HEK293T (cell line): ENCODE measurements at regions not wholly inside any gene's neighbourhood (a gene's known extent, or its start where the extent isn't known, plus 50 kb on each side); places are given as distances from the start of the nearest gene placed in this dataset.

Source experiments
- NFRKB ChIP-seq: fragments of 450-650 bp; IDR thresholded peaks from 2 replicates; pipeline ENCODE4 v1.6.1; 2016; ENCODE audit warnings: mild to moderate bottlenecking, moderate library complexity
- SP1 ChIP-seq: fragments of 450-650 bp; IDR thresholded peaks from 2 replicates; pipeline ENCODE4 v1.6.1; 2017
- TARDBP ChIP-seq: fragments of 450-650 bp; IDR thresholded peaks from 2 replicates; pipeline ENCODE4 v1.6.1; 2016

GRCh38 chr10:83122336-83122735 is 1017.0 kb upstream of the GHITM start:
- TF ChIP-seq NFRKB (no peak), SP1 (no peak), TARDBP (no peak)
